ENCODE measurements at regions not wholly inside any gene's neighbourhood (a gene's known extent, or its start where the extent isn't known, plus 50 kb on each side); places are given as distances from the start of the nearest gene placed in this dataset.

DNA sequence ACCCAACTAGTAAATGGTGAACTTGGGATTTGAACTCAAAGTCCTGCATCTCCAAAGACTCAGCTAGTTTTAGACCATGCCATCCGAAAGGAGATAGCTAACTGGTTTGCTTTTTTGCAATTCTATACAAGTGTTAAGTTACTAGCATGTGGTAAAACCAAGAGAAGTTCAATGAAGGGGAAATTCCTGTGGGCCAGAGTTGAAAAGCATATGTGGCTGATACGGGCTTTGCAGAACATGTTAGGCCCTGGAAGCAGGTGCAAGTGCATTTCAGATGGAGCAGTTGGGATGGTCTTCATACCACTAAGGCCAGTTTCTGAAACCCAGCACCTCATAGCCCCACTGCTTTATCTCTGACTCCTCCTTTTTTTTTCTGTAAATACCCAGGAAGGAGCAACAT lies 620.9 kb downstream of the PLPP3 start:
- TF ChIP-seq ATF3 (IDR thresholded peaks at IDR 0.05; ENCODE audit: insufficient read depth, low read depth, low read length) (no peak), POLR2A (IDR thresholded peaks at IDR 0.05; ENCODE audit: control extremely low read depth in 1 of 2, low read depth in 2 of 2, low read length in 2 of 2) (no peak), E2F6 (IDR thresholded peaks at IDR 0.05) (no peak), BCL11A (IDR thresholded peaks at IDR 0.05; ENCODE audit: low read depth in 2 of 2, low read length in 2 of 2) (no peak)
